NCI-H82 treated with DMSO at 0.1 percent for 48 hours (cell line): ENCODE measurements at regions not wholly inside any gene's neighbourhood (a gene's known extent, or its start where the extent isn't known, plus 50 kb on each side); places are given as distances from the start of the nearest gene placed in this dataset.
A peak's percentile ranks its signal among the peaks of the same experiment; 100 is the strongest.
"Not testable (repeated sequence)": the region's sequence is repeated elsewhere in the genome, so short reads cannot be mapped to it uniquely, and the experiment has no call there.

Source experiments
- DNase-seq: peaks from one replicate; lab custom pipeline; 2025; ENCODE audit not compliant: unreplicated experiment; lab: John Stamatoyannopoulos, UW

- DNase-seq, result no peak
These were observed 610.6 kb upstream of the PRR20A start for GRCh38 chr13:56530096-56530495.

- DNase-seq, result not testable (repeated sequence)
These were observed 592.8 kb upstream of the PRR20A start for GRCh38 chr13:56547921-56548320.

DNA sequence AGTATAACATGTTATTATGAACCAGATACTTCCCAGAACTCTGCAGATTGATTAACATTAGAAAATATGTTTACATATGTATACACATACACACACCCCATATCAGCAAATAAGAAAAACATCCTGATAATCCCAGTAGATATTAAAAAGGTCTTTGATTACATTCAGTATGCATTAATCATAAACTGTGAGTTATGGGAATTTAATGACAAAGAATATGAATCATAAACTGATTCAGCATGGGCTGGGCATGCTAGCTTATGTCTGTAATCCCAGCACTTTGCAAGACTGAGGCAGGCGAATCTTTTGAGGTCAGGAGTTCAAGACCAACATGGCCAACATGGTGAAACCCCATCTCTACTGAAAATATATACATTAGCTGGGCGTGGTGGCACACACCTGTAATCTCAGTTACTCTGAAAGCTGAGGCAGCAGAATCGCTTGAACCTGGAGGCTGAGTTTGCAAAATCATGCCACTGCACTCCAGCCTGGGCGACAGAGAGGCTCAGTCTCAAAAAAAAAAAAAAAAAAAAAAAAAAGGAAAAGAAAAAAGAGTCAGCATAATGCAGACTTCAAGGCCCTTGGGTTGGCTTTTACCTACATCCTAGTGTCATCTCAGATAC is 581.9 kb upstream of the PRR20A start:
- no peak for DNase-seq

DNA sequence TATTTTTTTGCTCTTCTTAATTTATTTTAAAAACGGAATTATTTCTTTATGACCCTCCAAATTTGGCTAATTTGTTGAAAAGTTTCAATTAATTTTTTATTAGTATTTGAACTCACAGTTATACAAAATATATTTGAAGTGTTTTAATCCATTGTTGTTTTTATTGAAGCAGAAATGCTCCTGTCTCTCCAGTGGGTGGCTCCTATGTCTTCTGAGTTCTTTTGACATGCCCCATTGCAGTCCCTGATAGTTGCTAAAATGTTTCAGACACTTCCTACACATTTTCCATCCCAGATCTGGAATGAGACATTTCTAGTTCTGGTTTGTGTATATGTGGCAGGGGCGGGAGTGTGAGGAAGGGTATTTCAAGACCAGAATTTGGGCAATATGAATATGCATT is 579.4 kb upstream of the PRR20A start:
- DNase-seq, result no peak

- no peak for DNase-seq
These were observed 577.1 kb upstream of the PRR20A start for GRCh38 chr13:56563663-56564062.

- DNase-seq, result no peak
These were observed 553.7 kb upstream of the PRR20A start for GRCh38 chr13:56586976-56587375.

DNA sequence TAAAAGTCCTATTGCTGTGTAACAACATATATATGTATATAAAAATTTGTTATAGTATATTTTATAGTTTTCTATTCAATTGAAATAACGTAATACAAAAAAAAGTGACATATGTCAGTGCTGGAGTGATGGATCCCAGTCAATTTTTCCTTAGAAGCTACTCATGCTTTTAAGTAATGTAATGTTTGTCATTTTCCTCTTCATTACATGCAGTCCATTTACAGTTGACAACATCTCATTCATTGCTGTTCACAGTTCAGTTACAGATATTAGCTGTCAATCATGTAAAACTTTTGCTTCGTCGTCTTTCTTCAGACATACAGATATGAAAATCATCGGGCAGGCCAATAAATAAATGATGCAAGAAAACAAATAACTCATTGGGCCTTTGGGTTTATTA is 525.1 kb upstream of the PRR20A start:
- no peak for DNase-seq

GRCh38 chr13:56622840-56623239 is 517.9 kb upstream of the PRR20A start:
- DNase-seq, result no peak

DNA sequence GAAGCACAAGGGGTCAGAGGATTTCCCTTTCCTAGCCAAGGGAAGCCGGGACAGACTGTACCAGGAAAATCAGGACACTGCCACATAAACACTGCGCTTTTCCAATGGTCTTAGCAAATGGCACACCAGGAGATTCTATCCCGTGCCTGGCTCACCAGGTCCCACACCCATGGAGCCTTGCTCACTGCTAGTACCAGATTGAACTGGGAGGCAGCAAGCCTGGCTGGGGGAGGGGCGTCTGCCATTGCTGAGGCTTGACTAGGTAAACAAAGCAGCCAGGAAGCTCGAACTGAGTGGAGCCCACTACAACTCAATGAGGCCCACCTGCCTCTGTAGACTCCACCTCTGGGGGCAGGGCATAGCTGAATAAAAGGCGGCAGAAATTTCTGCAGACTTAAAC is 511.8 kb upstream of the PRR20A start:
- not testable (repeated sequence) for DNase-seq

DNA sequence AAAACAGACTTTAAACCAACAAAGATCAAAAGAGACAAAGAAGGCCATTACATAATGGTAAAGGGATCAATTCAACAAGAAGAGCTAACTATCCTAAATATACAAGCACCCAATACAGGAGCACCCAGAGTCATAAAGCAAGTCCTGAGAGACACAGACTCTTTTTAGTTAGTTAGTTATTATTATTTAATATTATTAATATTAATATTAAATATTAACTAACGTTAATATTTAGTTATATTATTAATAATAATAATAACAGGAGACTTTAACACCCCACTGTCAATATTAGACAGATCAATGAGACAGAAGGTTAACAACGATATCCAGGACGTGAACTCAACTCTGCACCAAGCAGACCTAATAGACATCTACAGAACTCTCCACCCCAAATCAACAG is 509.7 kb upstream of the PRR20A start:
- DNase-seq, result not testable (repeated sequence)

DNA sequence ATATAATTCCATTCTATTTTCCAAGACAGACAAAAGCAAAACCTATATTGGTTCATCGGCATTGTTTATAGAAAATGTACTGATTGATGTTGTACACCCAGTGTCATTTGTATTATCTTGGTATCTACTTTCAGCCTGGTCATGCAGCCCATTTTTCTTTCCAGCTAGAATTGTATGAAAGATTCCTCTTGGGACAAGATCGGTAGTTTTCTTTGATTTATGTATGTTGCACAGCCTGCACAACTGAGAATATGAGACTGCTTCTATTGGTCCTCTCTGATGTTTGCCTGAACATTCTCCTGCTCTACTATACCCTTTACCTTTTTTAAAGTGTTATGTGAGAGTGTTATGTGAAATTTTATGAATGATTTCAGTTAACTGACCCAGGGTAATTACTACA is 487.7 kb upstream of the PRR20A start:
- DNase-seq, result no peak

DNA sequence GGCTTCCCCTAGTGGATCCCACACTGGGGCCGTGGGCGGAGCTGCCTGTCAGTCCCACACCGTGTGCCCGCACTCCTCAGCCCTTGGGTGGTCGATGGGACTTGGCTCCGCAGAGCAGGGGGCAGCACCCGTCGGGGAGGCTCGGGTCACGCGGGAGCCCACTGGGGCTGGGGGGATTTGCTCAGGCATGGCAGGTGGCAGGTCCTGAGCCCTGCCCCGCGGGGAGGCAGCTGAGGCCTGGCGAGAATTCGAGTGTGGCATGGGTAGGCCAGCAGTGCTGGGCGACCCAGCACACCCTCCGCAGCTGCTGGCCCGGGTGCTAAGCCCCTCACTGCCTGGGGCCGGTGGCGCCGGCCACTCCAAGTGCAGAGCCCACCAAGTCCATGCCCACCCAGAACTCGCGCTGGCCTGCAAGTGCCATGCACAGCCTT is 481.7 kb upstream of the PRR20A start:
- DNase-seq, result no peak

DNA sequence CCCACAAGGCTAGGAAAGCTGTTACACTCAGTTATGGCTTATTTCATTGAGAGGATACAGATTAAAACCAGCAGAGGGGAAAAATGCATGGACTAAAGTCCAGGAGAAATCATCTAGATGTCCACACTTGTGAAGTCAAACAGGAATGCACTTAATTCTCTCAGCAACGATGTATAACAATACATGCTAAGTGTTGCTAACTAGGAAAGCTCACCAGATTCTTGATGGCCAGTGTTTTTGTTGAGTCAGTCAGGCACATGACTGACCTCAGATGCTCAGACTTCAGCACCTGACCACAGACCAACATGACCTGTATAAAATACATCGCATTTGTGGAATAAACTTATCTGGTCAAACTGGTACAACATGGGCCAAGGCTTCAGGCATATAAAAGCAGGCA is 470.2 kb upstream of the PRR20A start:
- DNase-seq, result no peak

DNA sequence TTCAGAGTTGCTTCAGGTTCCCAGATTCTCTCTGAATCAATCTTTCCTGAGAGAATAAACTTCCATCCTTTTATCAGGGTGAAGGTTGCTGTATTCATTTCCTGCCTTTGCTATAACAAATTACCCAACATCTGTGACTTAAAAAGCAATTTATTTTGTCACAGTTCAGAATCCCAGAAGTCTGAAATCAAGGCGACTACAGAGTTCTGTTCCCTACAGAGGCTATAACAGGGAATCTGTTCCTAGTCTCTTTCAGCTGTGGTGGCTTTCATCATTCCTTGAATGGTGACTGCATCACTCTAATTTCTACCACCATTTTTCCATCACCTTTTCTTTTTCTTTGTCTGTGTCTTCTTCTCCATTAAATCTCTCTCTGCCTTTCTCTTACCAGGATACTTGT is 459.3 kb upstream of the PRR20A start:
- no peak for DNase-seq

DNA sequence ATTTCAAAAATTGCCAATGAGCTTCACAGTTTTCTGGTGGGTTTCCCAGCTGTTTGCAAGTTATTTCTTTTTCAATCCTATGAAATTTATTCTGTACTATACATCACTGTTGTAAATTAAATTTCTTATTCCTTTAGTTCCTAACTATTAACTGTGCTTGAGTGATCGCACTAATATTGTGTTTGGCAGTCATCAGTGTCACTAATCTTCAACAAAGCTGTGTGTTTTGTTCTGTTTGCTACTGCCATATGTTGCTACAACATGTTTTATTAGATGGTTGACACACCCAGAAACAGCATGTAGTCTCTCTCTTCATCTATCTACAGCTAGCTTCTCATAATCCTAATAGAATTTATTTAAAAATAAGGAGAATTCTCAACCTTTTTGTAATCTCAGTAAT is 453.6 kb upstream of the PRR20A start:
- DNase-seq, result peak; percentile 41

- DNase-seq, result peak; percentile 35
These were observed 443.7 kb upstream of the PRR20A start for GRCh38 chr13:56697011-56697410.

- no peak for DNase-seq
These were observed 440.4 kb upstream of the PRR20A start for GRCh38 chr13:56700324-56700723.

DNA sequence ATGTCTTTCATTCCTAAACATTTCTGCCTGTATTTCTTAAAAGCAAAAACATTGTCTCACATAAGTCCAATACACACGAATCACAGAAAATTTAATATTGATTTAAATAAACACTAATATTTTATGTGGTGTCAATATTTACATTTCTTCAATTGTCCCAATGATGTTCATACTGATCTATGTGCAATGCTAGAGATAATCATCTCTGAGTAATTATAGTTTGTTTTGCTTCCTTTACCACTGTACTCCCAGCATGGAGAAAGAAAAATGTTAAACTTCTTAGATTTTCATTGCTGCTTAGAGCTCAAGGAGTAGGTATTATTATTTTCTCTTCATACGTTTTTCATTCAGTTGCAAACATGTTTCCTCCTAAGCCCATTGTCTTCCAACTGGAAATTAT is 434.2 kb upstream of the PRR20A start:
- DNase-seq, result no peak

DNA sequence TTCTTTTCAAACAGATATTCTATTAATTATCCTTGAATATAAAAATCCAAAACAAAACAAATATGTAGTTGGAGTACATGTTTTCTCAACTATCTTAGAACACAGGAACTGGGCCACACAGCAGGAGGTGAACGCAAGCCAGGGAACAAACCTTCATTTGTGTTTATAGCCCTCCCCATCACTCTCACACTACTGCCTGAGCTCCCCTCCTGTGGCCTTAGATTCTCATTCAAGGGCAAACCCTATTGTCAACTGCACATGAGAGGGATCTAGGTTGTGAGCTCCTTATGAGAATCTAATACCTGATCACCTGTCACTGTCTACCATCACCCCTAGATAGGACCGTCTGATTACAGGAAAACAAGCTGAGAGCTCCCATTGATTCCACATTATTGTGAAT is 427.1 kb upstream of the PRR20A start:
- no peak for DNase-seq

DNA sequence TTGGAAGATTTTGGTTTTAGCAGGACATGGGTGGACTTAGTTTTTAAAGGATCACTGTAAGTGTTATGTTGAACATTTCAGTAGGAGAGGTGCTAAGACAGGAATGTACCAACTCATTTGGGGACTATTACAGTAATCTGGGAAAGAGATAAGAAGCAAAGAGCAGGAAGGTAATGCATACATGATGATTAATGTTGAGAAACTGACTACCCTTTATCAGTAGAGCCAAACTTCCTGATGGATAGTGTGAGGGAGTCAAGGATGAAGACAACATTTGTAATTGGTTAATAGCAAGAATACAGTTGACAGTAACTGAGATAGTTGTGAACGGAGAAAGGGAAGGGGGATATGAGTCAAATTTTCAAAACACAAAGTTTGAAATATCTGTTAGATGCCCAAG is 421.9 kb upstream of the PRR20A start:
- DNase-seq, result no peak

GRCh38 chr13:56720841-56721240 is 419.9 kb upstream of the PRR20A start:
- no peak for DNase-seq

GRCh38 chr13:56735537-56735942 is 405.2 kb upstream of the PRR20A start:
- DNase-seq, result no peak

DNA sequence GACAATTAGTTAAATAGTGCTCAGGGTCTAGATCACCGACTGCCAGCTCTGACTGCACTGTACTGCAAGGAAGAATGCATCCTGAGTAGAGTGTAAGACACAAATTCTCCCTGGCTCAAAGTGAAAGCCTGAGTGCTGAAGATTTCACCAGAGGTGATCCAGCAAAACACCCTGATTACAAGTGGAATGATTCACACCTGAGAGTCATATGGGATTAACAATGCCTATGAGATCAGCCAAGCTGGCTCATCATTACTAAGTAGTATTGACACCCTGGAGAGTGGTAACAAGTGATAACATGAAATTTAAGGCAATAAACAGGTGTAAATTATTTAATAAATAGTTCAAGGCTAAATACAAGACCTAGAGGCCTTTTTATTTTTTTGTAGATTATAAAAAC is 403.8 kb upstream of the PRR20A start:
- DNase-seq, result no peak

DNA sequence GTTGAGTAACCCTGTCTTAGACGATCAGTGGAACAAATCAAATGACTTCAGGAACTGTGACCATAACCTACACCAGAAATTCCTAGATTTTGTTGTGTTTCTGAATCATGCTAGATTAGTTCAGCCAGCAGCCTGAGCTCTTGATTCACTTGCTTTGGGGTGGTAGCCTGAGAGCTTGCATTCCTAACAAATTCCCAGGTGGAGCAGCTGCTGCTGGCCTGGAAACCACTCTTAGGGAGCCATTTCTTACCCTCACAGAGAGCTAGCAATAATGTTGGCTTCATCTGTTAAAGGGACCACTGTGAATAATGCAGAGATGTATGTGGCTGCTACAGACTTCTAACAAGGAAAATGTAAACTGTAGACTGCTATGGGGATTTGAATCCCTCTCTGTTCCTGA is 388.1 kb upstream of the PRR20A start:
- no peak for DNase-seq
